ENCODE measurements at regions not wholly inside any gene's neighbourhood (a gene's known extent, or its start where the extent isn't known, plus 50 kb on each side); places are given as distances from the start of the nearest gene placed in this dataset.

DNA sequence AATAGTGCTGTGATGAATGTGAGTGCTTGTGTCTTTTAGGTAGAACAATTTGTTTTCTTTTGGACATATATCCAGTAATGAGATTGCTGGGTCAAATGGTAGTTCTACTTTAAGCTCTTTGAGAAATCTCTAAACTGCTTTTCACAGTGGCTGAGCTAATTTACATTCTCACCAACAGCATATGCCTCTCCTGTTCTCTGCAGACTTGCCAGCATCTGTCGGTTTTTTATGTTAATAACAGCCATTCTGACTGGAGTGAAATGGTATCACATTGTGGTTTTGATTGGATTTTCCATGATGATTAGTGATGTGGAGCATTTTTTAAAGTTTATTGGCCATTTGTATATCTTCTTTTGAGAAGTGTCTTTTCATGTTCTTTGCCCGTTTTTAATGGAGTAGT is 647.3 kb upstream of the ADAMTS5 start:
- Histone ChIP-seq H3F3A (ENCODE audit: control insufficient read depth, insufficient read depth) (no peaks in the 10 kb centered on the region), H3K4me3 (ENCODE audit: low read length) (no peak overlapping the region), H3K4me1 (ENCODE audit: control insufficient read depth, low read length) (no peaks in the 10 kb centered on the region), H3K27ac (ENCODE audit: low read depth, low read length) (no peak overlapping the region), H4K20me1 (ENCODE audit: control insufficient read depth, insufficient read depth, low read depth, low read length) (no peaks in the 10 kb centered on the region), H3K4me2 (ENCODE audit: low read length) (no peak overlapping the region), H3K9me2 (replicated peaks; ENCODE audit: control insufficient read depth, low read length) (no peaks in the 10 kb centered on the region), H3K79me2 (ENCODE audit: control insufficient read depth, low read length) (no peaks in the 10 kb centered on the region), H3K9me3 (ENCODE audit: control insufficient read depth, insufficient read depth, low read length) (no peaks in the 10 kb centered on the region), H3K36me3 (ENCODE audit: control insufficient read depth, low read length) (no peaks in the 10 kb centered on the region), H3K27me3 (ENCODE audit: control insufficient read depth, low read length) (no peaks in the 10 kb centered on the region)
- no peak for TF ChIP-seq EZH2phosphoT487 (IDR thresholded peaks at IDR 0.05; ENCODE audit: borderline replicate concordance, low read length)
- TF ChIP-seq, protein P1, sequence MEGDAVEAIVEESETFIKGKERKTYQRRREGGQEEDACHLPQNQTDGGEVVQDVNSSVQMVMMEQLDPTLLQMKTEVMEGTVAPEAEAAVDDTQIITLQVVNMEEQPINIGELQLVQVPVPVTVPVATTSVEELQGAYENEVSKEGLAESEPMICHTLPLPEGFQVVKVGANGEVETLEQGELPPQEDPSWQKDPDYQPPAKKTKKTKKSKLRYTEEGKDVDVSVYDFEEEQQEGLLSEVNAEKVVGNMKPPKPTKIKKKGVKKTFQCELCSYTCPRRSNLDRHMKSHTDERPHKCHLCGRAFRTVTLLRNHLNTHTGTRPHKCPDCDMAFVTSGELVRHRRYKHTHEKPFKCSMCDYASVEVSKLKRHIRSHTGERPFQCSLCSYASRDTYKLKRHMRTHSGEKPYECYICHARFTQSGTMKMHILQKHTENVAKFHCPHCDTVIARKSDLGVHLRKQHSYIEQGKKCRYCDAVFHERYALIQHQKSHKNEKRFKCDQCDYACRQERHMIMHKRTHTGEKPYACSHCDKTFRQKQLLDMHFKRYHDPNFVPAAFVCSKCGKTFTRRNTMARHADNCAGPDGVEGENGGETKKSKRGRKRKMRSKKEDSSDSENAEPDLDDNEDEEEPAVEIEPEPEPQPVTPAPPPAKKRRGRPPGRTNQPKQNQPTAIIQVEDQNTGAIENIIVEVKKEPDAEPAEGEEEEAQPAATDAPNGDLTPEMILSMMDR (IDR thresholded peaks at IDR 0.05; ENCODE audit: low read depth, low read length, poor library complexity, severe bottlenecking): no peak

DNA sequence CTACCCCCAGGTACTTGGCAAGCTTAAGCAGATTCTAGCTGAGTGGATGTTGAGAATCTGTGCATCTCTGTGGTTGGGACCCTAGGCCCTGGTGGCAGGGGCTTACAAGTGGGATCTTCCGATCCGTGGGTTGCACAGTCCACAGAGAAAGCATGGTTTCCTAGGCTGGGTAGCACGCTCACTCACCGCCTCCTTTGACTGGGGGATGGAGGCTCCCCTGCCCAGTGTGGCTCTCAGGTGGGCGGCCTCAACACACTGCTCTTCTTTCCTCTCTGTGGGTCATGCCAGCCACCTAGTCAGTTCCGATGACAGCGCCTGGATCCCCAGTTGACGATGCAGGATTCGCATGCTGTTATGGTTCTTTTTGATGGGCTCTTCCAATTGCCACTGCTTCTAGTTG is 639.5 kb upstream of the ADAMTS5 start:
- Histone ChIP-seq H3K79me2 (ENCODE audit: control insufficient read depth, low read length) (no peaks in the 10 kb centered on the region), H3K27me3 (ENCODE audit: control insufficient read depth, low read length) (no peaks in the 10 kb centered on the region), H3F3A (ENCODE audit: control insufficient read depth, insufficient read depth) (no peaks in the 10 kb centered on the region), H3K4me2 (ENCODE audit: low read length) (no peak overlapping the region), H4K20me1 (ENCODE audit: control insufficient read depth, insufficient read depth, low read depth, low read length) (no peaks in the 10 kb centered on the region), H3K4me1 (ENCODE audit: control insufficient read depth, low read length) (no peaks in the 10 kb centered on the region), H3K27ac (ENCODE audit: low read depth, low read length) (no peak overlapping the region), H3K9me3 (ENCODE audit: control insufficient read depth, insufficient read depth, low read length) (no peaks in the 10 kb centered on the region; the same call in 1 of the 2 replicates), H3K9me2 (replicated peaks; ENCODE audit: control insufficient read depth, low read length) (no peaks in the 10 kb centered on the region), H3K36me3 (ENCODE audit: control insufficient read depth, low read length) (no peaks in the 10 kb centered on the region), H3K4me3 (ENCODE audit: low read length) (no peak overlapping the region)
- TF ChIP-seq, protein P1 (IDR thresholded peaks at IDR 0.05; ENCODE audit: low read depth, low read length, poor library complexity, severe bottlenecking): no peak
- no peak for TF ChIP-seq EZH2phosphoT487 (IDR thresholded peaks at IDR 0.05; ENCODE audit: borderline replicate concordance, low read length)

DNA sequence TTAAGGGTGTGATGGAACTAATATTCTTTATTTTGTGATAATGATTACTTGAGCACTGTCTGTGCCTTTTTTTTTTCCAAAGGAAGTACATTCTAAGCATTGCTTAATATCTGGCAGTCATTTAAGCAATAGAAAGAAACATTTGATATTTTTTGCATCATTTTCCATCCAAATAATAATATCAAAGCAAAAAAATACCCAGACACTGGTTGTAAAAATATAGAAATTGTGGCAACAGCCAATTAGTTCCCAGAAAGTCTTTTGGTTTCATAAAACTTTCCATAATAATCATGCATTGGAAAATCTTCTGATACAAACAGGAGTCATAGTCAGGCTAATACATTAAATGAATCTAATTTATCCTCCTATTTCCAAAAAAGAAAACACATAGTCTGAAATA is 629.3 kb upstream of the ADAMTS5 start:
- no peak overlapping the region for H3K27ac ChIP-seq (ENCODE audit: low read depth, low read length)
- H3K4me3 ChIP-seq (ENCODE audit: low read length): no peak overlapping the region
- no peaks in the 10 kb centered on the region for H3K27me3 ChIP-seq (ENCODE audit: control insufficient read depth, low read length)
- no peaks in the 10 kb centered on the region for H3K79me2 ChIP-seq (ENCODE audit: control insufficient read depth, low read length)
- H3K9me2 ChIP-seq (replicated peaks; ENCODE audit: control insufficient read depth, low read length): no peaks in the 10 kb centered on the region
- no peaks in the 10 kb centered on the region for H3F3A ChIP-seq (ENCODE audit: control insufficient read depth, insufficient read depth)
- H3K36me3 ChIP-seq (ENCODE audit: control insufficient read depth, low read length): no peaks in the 10 kb centered on the region
- H4K20me1 ChIP-seq (ENCODE audit: control insufficient read depth, insufficient read depth, low read depth, low read length): no peaks in the 10 kb centered on the region
- no peak overlapping the region for H3K4me2 ChIP-seq (ENCODE audit: low read length)
- no peaks in the 10 kb centered on the region for H3K4me1 ChIP-seq (ENCODE audit: control insufficient read depth, low read length)
- TF ChIP-seq EZH2phosphoT487 (IDR thresholded peaks at IDR 0.05; ENCODE audit: borderline replicate concordance, low read length): no peak
- TF ChIP-seq, protein P1 (IDR thresholded peaks at IDR 0.05; ENCODE audit: low read depth, low read length, poor library complexity, severe bottlenecking): no peak
- no peaks in the 10 kb centered on the region for H3K9me3 ChIP-seq (ENCODE audit: control insufficient read depth, insufficient read depth, low read length)

DNA sequence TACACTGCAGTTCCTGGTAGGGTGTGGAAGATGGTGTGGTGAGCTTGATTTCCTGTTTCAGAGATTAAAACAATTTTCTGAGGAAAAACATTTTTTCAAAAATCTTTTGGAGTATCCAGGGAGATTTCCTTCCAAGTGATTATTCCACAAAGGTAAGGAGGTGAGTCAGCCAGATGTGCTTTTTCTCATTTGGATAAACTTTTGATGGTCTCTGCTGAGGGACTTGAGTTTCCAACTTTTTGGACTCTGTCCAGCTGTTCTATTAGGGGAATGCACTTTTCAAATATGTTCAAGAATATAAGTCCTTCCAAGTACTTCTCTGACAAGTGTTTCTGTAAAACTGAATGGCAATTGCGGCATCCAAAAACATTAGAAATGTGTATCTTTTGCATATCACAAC is 628.8 kb upstream of the ADAMTS5 start:
- Histone ChIP-seq H3K9me2 (replicated peaks; ENCODE audit: control insufficient read depth, low read length) (no peaks in the 10 kb centered on the region), H3K4me2 (ENCODE audit: low read length) (no peak overlapping the region), H4K20me1 (ENCODE audit: control insufficient read depth, insufficient read depth, low read depth, low read length) (no peaks in the 10 kb centered on the region), H3K36me3 (ENCODE audit: control insufficient read depth, low read length) (no peaks in the 10 kb centered on the region), H3K27ac (ENCODE audit: low read depth, low read length) (no peak overlapping the region), H3K9me3 (ENCODE audit: control insufficient read depth, insufficient read depth, low read length) (no peaks in the 10 kb centered on the region), H3F3A (ENCODE audit: control insufficient read depth, insufficient read depth) (no peaks in the 10 kb centered on the region), H3K4me3 (ENCODE audit: low read length) (no peak overlapping the region), H3K27me3 (ENCODE audit: control insufficient read depth, low read length) (no peaks in the 10 kb centered on the region), H3K4me1 (ENCODE audit: control insufficient read depth, low read length) (no peaks in the 10 kb centered on the region), H3K79me2 (ENCODE audit: control insufficient read depth, low read length) (no peaks in the 10 kb centered on the region)
- no peak for TF ChIP-seq EZH2phosphoT487 (IDR thresholded peaks at IDR 0.05; ENCODE audit: borderline replicate concordance, low read length)
